ENCODE measurements at regions not wholly inside any gene's neighbourhood (a gene's known extent, or its start where the extent isn't known, plus 50 kb on each side); places are given as distances from the start of the nearest gene placed in this dataset.
"Not testable (repeated sequence)": the region's sequence is repeated elsewhere in the genome, so short reads cannot be mapped to it uniquely, and the experiment has no call there.

GRCh38 chr2:64880193-64880951 lies 108.8 kb upstream of the SLC1A4 start:
- DNase-seq (ENCODE audit: low read depth) = no peak

GRCh38 chr2:64881037-64881492 lies 108.1 kb upstream of the SLC1A4 start:
- no peak for DNase-seq (ENCODE audit: low read depth)

- no peak for DNase-seq (ENCODE audit: low read depth)
These were observed 101.6 kb upstream of the SLC1A4 start for GRCh38 chr2:64887565-64887964.

GRCh38 chr2:64888591-64889309 lies 100.4 kb upstream of the SLC1A4 start:
- DNase-seq (ENCODE audit: low read depth) = no peak

GRCh38 chr2:64889803-64890202 lies 99.4 kb upstream of the SLC1A4 start:
- DNase-seq (ENCODE audit: low read depth) = no peak

GRCh38 chr2:64896572-64896971 lies 92.6 kb upstream of the SLC1A4 start:
- not testable (repeated sequence) for DNase-seq (ENCODE audit: low read depth)

- DNase-seq (ENCODE audit: low read depth) = no peak
These were observed 89.9 kb upstream of the SLC1A4 start for GRCh38 chr2:64899081-64899865.

- not testable (repeated sequence) for DNase-seq (ENCODE audit: low read depth)
These were observed 89.3 kb upstream of the SLC1A4 start for GRCh38 chr2:64899876-64900275.

GRCh38 chr2:64904413-64905329 lies 84.5 kb upstream of the SLC1A4 start:
- DNase-seq (ENCODE audit: low read depth) = no peak

- DNase-seq (ENCODE audit: low read depth) = no peak
These were observed 83.7 kb upstream of the SLC1A4 start for GRCh38 chr2:64905338-64906024.

- DNase-seq (ENCODE audit: low read depth) = no peak
These were observed 82.2 kb upstream of the SLC1A4 start for GRCh38 chr2:64906853-64907536.

- no peak for DNase-seq (ENCODE audit: low read depth)
These were observed 80.8 kb upstream of the SLC1A4 start for GRCh38 chr2:64908406-64908805.

- no peak for DNase-seq (ENCODE audit: low read depth)
These were observed 78.7 kb upstream of the SLC1A4 start for GRCh38 chr2:64910523-64910922.

- no peak for DNase-seq (ENCODE audit: low read depth)
These were observed 78.2 kb upstream of the SLC1A4 start for GRCh38 chr2:64910972-64911433.

- no peak for DNase-seq (ENCODE audit: low read depth)
These were observed 75.8 kb upstream of the SLC1A4 start for GRCh38 chr2:64913357-64913869.

GRCh38 chr2:64914247-64914646 lies 75.0 kb upstream of the SLC1A4 start:
- no peak for DNase-seq (ENCODE audit: low read depth)

GRCh38 chr2:64914735-64915509 lies 74.3 kb upstream of the SLC1A4 start:
- DNase-seq (ENCODE audit: low read depth) = no peak

- no peak for DNase-seq (ENCODE audit: low read depth)
These were observed 73.7 kb upstream of the SLC1A4 start for GRCh38 chr2:64915510-64915900.

- no peak for DNase-seq (ENCODE audit: low read depth)
These were observed 70.8 kb upstream of the SLC1A4 start for GRCh38 chr2:64918220-64918886.
